HFF-Myc (cell line): ENCODE measurements at regions not wholly inside any gene's neighbourhood (a gene's known extent, or its start where the extent isn't known, plus 50 kb on each side); places are given as distances from the start of the nearest gene placed in this dataset.

Experiments
- DNase-seq: peaks from one replicate; pipeline ENCODE4 v3.0.0-alpha.2; 2011; ENCODE audit warnings: low read depth; ENCODE audit errors: extremely low read depth
- H3K4me3 ChIP-seq: replicated peaks from 2 replicates; pipeline ENCODE4 v1.5.1; 2011; ENCODE audit warnings: low read depth, mild to moderate bottlenecking, control low read depth, low read length
- CTCF ChIP-seq: IDR thresholded peaks from 2 replicates; pipeline ENCODE4 v1.5.1; 2012; ENCODE audit warnings: mild to moderate bottlenecking, low read depth, low read length, control low read depth; ENCODE audit errors: missing control alignments

GRCh38 chr5:8682381-8682780 lies 813.4 kb downstream of the MTRR start:
- no peak overlapping the region for H3K4me3 ChIP-seq
- TF ChIP-seq CTCF = no peak
- no peak for DNase-seq

- DNase-seq = no peak
- TF ChIP-seq CTCF = no peak
- no peak overlapping the region for H3K4me3 ChIP-seq
Observed at GRCh38 chr5:8683496-8683895, 814.5 kb downstream of the MTRR start.

GRCh38 chr5:8685704-8686103 lies 816.8 kb downstream of the MTRR start:
- TF ChIP-seq CTCF = no peak
- no peak overlapping the region for H3K4me3 ChIP-seq
- no peak for DNase-seq

GRCh38 chr5:8686707-8687106 lies 817.8 kb downstream of the MTRR start:
- no peak overlapping the region for H3K4me3 ChIP-seq
- DNase-seq = no peak
- no peak for TF ChIP-seq CTCF

- DNase-seq = no peak
- TF ChIP-seq CTCF = no peak
Observed at GRCh38 chr5:8689773-8690172, 820.8 kb downstream of the MTRR start.

GRCh38 chr5:8691221-8691620 lies 822.3 kb downstream of the MTRR start:
- no peak for DNase-seq
- no peak for TF ChIP-seq CTCF
- no peak overlapping the region for H3K4me3 ChIP-seq

More at GRCh38 chr5:8689773-8690172, 820.8 kb downstream of the MTRR start:
- H3K4me3 ChIP-seq = no peak overlapping the region

- no peak overlapping the region for H3K4me3 ChIP-seq
- DNase-seq = no peak
- no peak for TF ChIP-seq CTCF
Observed at GRCh38 chr5:8693341-8693844, 824.4 kb downstream of the MTRR start.
